ENCODE measurements at regions not wholly inside any gene's neighbourhood (a gene's known extent, or its start where the extent isn't known, plus 50 kb on each side); places are given as distances from the start of the nearest gene placed in this dataset.

DNA sequence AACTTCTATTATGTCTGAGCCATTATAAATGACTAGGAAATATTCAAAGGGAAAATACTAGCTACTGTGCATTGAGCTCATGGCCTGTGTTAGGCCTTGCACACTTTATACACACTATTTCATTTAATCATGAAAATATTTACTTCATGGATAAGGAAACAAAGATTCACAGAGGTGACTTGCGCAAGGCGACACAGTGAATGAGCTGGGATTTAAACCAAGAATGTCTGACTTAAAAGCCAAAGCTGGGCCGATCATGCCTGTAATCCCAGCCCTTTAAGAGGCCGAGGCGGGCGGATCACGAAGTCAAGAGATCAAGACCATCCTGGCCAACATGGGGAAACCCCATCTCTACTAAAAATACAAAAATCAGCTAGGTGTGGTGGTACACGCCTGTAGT, 231.5 kb downstream of the MIAT start:
- no peak for DNase-seq (ENCODE audit: low read depth in 4 of 4, low spot score in 2 of 4)

DNA sequence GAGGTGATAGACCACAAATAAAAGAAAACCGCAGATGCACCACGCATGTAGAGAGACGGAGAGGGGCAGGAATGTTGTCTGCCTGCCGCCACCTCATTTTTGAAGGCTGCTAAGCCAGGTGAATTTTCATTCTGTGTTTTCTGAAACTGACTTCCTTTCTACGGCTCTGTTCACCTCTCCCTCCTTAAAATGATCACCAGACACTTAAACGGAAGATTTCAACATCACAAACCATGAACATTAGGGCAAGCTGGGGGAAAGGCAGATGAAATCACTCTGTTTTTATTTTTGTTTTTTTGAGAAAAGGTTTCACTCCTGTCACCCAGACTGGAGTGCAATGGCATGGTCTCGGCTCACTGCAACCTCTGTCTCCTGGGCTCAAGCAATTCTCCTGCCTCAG, 232.4 kb downstream of the MIAT start:
- no peak for DNase-seq (ENCODE audit: low read depth in 4 of 4, low spot score in 2 of 4)

DNA sequence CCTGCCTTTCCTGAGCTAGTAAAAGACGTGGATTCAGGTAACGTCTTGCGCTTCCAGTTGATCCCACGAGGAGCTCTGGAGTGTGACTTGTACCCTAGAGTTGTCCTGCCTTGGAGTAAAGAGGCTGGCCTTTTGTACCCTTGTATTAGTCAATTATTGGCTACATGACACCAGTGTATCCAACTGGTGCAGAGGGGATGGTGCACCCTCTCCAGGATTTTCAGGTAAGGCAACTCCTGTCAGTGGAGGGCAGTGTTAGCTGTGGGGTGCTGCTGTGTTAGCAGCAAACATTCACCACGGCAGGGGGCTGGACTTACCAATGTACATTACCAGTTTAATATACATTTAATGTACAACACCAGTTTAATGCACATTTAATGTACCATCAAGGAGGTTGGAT, 233.5 kb downstream of the MIAT start:
- no peak for DNase-seq (ENCODE audit: low read depth in 4 of 4, low spot score in 2 of 4)

DNA sequence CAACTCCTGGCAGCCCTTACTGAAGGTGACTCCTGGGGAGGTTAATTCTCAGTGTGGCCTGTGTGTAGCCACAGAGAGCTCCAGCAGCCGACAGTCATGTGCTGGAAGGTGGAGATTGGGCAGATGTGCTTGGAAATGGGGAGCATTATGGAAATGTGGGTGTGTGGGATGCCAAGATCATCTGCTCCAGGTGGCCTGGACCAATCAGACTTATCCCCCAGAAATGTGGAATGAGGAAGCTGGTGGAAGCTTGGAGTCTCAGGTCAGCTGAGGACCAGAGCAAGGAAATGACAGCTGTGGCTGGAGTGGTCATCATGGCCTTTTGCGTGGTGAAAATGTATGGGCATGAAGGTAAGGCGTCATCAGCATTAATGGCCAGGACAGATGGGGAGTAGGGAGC, 234.0 kb downstream of the MIAT start:
- no peak for DNase-seq (ENCODE audit: low read depth in 4 of 4, low spot score in 2 of 4)

DNA sequence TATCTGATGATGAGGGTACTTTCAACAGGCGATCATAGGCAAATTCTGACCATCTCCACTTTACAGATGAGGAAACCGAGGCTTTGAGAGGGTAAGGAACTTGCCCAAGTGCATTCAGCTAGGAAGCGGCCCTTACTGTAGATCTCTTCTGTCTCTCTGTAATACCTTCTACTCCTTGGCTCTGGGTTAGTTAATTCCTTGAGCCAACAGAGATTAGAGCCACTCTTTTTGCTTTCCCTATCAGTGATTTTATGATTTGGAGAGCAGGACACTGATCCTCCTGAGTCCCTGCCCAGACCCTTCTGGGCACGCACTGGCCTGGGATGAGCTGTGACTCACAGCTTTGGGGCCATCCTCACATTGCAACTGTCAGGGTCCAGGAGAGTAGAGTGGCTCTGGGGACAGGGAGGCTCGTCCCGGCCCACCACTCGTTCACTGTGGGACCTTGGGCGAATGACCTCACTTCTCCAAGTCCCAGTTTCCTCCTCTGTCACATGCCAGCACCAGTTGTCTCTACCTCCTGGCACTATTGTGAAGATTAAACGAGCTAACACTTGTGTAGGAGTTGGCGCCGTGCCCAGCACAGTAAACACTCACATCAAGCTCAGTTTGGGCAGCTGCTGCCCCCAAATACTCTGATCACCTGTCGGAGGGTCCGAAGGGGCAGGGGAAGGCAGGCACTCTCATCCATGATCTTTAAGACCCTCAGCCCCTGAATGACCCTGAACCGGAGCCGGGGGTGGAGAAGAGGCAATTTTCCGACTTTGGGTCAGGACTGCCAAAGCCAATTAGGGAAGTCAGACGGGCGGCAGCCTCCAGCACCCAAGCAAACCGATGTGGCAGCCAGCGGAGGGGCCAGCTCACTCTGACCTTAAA, 235.0 kb downstream of the MIAT start:
- no peak for DNase-seq (ENCODE audit: low read depth in 4 of 4, low spot score in 2 of 4)

DNA sequence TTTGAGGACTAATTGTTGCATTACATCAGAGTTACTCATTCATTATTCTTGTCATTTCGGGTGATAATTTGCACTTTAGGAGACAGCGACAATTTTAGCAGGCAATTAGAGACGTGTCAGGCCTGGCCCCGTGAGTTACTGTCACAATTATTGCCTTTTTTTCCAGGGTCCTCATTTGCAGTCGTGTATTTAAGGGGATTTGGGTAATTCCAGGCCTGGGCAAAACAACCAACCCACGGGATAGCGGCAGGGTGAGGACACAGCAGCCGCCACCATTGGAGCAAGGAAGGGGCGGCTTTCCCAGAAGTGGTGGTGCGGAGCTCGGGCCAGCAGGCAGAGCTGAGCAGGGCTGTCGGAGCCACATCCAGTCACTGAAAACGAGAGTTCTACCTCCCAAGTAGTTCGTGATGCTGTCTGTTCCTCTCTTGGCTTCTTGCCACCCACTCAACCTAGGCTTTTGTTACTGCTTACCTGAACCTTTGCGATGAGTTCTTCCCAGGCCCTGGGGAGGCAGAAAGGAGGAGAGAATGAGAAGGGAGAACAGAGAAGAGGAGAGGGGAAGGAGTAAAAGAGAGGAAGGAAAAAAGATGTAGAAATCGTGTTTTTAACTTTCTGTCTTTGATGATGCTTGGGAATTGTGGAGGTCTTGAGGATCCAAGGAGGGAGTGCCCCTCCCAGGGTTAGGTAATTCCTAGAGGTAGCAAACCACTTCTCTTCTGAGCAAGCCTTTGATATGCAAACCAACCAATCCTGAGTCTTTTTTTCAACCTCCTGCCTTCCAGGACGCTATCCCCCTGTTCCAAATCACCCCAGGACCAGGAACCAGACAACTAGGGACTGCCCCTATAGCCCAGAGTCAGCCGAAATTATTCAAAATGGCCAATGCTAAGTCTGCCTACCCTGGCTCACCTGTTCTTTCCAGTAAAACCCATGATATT, 236.1 kb downstream of the MIAT start:
- DNase-seq (ENCODE audit: low read depth in 4 of 4, low spot score in 2 of 4), result no peak

DNA sequence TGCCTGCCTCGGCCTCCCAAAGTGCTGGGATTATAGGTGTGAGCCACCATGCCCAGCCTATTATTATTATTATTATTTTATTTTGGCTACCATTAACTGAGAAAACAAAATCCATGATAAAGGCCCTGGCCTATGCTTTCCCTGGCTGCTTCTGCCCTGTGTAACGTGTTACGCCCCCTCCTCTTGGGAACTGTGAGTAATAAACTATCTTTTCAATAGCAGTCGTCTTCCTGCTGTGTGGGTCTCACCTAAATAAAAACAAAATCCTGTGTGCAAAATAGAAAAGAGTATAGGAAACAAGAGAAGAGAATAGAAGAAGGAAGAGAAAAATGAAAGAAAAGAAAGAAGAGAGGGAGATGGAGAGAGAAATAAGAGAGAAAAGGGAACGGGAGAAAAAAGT, 237.0 kb downstream of the MIAT start:
- no peak for DNase-seq (ENCODE audit: low read depth in 4 of 4, low spot score in 2 of 4)

DNA sequence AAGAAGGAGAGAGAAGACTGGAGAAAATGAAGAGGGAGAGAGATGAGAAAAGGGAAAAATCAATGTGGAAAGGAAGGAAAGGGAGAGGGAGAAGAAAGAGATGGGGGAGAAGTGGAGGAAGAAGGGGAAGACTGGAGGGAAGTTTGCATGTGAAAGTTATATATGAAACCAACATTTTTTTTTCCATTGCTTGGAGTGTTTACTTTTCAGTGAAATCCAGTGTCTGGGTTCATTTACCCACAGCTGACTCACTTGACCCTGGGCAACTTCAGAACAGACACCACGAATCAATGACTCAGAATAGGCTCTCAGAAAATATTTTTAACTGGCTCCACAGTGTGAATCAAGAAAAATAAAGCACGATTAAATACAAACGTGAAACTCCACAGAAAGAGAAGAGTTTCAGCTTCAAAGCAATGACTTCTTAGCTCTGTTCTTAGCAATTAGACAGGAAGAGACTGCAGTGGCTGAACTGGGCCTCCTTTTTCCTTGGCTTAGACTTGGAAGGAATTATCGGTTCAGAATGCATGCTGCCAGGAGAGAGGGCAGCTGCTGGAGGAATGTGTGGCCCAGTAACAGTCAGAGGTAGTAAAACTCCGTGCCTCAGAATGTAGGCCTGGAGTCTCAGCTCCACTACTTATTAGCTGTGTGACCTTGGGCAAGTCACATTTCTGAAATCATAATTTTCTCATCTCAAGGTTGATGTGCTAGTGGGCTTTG, 237.5 kb downstream of the MIAT start:
- no peak for DNase-seq (ENCODE audit: low read depth in 4 of 4, low spot score in 2 of 4)

DNA sequence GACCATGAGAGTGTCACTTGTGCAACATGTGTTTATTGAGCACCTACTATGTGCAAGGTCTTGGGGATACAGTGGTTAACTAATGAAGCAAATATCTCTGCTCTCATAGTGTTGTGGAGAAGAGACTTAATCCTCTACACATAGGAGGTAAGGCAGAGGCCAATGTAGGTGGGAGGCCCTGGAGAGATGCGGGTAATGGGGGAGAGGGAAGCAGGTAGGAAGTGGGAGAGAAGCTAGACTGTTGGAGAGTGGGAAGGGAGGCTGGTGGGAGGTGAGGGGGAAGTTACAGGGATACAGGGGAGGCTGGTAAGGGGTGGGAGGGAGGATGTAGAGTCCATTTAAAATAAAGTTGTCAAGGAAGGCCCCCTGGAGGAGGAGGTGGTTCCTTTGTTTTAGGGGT, 240.0 kb downstream of the MIAT start:
- DNase-seq (ENCODE audit: low read depth in 4 of 4, low spot score in 2 of 4), result no peak

DNA sequence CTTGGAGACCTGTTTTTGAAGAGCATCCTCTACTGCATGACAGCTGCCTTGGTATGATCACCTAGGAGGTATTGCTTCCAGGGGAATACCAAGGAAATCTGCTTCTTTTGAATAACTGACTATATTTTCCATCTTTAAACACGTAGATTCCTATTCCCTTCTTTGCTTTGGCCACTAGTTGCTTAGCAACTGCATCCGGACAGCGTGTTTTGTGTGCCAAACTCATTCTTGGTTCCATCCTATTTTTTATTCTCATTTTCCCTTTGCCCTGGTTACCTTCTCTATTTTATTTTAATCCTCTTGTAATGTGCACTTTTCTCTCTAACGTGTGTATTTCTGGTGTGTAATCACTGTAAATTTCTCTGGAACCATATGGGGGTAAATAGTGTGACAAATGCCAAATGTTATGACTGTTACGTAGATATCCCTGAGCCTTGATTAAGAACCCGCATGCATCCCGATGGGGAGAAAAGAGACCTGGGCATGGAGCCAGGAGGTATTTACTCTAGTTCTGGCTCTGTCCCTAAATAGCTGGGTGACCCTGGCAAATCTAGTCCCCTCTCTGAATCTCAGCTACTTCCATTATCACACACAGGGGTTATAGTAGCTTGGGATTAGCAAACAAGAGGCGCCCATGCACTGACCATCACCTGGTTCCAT, 241.7 kb downstream of the MIAT start:
- DNase-seq (ENCODE audit: low read depth in 4 of 4, low spot score in 2 of 4), result no peak

DNA sequence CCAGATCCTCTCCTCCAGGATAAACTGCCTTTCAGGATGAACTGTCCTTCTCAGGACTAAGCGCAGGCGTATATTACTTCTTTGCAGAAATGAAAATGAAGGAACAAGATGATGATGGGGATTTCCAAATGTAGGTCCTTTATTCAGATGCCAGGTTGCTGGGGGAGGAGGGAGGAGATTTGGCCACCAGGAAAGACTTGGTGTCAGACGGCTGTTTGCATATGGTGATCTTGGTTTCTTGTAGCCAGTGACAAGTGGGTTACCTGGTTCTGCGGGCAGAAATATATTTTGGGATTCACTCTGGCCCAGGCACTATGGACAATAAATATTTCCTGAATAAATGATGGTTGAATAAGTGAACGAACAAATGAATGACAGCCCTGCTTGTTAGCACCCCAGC, 243.4 kb downstream of the MIAT start:
- DNase-seq (ENCODE audit: low read depth in 4 of 4, low spot score in 2 of 4), result no peak

DNA sequence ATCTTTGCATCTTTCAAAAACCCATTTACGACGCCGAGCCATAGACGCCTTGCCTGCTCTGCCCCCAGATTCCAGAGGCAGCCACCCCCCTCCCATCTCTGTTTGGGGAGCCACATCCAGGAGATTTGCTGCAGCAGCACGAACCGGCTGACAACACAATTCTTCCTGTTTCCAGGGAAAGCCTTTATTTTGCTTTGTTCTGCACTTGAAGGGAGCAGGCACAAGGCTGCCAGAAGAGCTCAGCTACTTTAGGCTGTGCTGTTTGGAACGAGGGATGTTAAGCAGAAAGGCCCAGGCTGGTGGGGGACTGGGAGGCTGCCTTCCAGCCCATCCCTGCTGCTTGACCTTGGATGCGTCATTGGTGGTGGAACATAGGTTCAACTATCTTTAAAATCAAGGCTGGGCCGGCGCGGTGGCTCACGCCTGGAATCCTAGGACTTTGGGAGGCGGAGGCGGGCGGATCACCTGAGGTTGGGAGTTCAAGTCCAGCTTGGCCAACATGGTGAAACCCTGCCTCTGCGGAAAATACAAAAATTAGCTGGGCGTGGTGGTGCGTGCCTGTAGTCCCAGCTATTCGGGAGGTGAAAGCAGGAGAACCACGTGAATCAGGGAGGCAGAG, 243.9 kb downstream of the MIAT start:
- DNase-seq (ENCODE audit: low read depth in 4 of 4, low spot score in 2 of 4), result no peak

DNA sequence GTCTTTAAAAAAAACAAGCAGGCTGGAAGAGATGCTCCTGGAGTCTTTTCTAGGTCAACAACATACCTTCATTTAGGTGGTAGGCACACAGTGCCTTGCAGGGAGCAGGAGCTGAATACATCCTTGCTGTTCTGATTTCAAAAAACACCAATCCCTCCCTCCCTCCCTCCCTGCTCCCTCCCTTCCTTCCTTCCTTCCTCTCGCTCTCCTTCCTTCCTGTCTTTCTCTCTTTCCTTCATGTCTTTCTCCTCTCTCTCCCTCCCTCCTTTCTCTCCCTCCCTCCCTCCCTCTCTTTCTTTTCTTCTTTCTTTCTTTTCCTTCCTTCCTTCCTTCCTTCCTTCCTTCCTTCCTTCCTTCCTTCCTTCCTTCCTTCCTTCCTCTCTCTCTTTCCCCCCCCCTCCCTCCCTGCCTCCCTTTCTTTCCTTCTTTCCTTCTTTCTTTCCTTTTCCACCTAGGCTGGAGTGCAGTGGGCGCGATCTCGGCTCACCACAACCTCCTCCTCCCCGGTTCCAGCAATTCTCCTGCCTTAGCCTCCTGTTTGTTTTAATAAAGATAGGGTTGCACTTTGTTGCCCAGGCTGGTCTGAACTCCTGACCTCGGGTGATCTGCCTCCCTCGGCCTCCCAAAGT, 245.1 kb downstream of the MIAT start:
- DNase-seq (ENCODE audit: low read depth in 4 of 4, low spot score in 2 of 4), result no peak

DNA sequence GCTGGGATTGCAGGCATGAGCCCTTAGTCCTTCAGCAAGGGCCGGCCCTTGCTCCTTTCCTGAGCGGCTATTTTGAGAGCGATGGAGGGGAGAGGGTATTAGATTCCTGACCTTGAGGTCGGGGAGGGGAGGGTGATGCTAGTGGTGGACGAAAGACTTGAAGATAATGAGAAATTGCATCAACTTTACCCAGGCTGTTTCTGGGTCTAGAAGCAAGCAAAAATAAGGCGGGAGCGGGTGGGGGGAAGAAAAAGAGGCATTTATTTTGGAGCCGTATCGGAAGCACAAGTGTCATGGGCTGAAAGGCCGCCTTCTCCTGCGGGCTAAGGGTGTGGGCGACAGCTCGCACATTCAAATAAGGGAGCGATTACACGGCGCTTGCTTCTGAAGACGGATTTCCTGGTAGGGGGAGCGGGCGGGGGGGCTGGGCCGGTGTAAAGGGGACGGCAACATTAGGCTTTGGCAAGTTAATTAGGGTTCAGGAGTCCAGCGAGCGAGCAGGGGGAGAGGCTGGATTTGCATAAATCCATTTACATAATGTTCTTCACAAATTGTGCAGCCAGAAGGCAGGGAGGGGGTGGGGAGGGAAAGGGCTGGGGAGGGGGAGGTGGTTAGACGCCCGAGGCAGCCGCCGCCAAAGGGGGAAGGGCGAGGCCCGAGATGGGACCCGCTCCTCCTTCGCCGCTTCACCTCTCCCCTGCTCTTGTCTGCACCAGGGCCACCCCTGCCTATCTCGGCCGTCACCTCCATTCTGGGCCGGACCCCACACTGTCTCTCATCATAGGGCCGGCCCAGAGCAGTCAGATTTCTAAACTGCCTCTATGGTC, 245.9 kb downstream of the MIAT start:
- no peak for DNase-seq (ENCODE audit: low read depth in 4 of 4, low spot score in 2 of 4)

DNA sequence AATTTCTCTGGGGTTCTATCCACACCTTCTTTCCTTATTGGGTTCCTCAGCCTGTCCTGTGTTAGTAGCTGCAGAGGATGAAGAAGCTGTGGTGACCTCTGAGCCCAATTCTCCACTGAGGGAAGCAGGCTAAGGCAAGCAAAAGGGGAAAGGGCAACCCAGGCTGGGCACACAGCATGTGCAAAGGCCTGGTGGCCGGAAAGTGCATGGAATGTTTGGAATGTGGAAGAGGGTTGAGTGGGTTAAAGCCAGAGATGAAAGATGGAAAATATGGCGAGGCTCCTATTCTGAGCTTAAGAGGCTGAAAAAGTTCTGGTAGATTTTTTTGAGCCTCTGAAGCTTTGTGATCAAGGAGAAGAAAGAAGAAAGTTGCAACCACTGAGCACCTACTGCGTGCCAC, 247.1 kb downstream of the MIAT start:
- DNase-seq (ENCODE audit: low read depth in 4 of 4, low spot score in 2 of 4), result no peak

DNA sequence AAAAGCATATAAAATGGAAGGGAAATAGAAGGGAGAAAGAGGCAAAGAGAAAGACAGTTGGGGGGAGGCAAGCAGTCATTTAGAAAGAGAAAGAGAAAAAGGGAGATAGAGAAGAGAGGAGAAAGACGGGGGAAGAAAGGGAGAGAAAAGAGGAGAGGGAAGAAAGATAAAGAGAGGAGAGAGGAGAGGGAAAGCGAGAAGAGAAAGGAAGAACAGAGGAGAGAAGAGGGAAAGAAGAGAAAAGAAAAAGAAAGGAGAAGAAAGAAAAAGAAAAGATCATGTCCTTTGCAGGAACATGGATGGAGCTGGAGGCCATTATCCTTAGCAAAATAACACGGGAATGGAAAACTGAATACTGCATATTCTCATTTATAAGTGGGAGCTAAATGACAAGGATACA, 247.7 kb downstream of the MIAT start:
- no peak for DNase-seq (ENCODE audit: low read depth in 4 of 4, low spot score in 2 of 4)

DNA sequence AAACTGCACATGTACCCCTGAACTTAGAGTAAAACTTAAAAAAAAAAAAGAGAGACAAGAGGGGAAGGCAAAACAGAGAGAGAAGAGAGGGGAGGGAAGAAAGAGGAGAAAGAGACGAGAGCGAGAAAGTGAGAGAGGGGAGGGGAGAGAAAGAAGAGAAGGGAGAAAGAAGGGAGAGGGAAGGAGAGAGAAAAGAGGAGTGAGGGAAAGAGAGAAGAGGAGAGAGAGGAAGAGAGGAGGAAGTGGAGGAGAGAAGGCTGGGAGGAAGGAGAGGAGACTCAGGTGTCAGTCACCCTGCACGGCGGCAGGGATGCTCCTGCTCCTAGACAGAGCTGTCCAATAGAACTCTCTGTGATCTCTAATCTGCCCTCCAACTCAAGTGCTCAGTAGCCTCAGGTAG, 248.3 kb downstream of the MIAT start:
- no peak for DNase-seq (ENCODE audit: low read depth in 4 of 4, low spot score in 2 of 4)

DNA sequence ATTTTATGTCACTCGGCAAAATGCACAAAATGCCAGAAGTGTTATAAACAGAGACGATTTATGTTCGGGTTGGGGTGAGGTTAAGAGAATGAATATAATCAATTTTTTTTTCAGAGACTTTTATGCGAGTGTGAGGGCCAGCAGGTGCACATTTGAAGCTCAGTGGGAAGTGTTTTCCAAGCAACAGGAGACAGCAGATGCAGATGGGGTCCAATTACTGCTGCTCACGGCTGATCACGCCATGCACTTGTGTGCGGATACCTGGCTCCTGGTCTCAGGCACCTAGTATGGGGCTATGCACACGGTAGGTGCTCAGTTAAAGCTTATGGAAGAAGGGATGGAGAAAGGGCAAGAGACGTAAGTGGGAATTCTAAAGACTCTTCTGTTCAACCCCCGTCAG, 249.1 kb downstream of the MIAT start:
- no peak for DNase-seq (ENCODE audit: low read depth in 4 of 4, low spot score in 2 of 4)

DNA sequence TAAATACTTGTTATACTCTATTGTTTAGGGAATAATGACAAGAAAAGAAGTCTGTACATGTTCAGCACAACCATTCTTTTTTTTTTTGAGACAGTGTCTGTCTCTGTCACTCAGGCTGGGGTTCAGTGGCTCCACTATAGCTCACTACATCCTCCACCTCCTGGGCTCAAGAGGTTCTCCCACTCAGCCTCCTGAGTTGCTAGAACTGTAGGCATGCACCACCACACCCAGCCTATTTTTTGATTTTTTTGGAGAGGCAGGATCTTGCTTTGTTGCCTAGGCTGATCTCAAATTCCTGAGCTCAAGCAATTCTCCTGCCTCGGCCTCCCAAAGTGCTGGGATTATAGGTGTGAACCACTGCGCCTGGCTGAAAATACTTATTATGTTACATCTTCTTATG, 250.0 kb downstream of the MIAT start:
- DNase-seq (ENCODE audit: low read depth in 4 of 4, low spot score in 2 of 4), result no peak

Measured in left renal cortex interstitium (tissue), 4 donors.